LNCAP (cell line): ENCODE measurements at regions not wholly inside any gene's neighbourhood (a gene's known extent, or its start where the extent isn't known, plus 50 kb on each side); places are given as distances from the start of the nearest gene placed in this dataset.

Source experiments
- CTCF ChIP-seq: fragments of 450-650 bp; IDR thresholded peaks from 2 replicates; pipeline ENCODE4 v1.5.1; 2017; ENCODE audit warnings: mild to moderate bottlenecking

DNA sequence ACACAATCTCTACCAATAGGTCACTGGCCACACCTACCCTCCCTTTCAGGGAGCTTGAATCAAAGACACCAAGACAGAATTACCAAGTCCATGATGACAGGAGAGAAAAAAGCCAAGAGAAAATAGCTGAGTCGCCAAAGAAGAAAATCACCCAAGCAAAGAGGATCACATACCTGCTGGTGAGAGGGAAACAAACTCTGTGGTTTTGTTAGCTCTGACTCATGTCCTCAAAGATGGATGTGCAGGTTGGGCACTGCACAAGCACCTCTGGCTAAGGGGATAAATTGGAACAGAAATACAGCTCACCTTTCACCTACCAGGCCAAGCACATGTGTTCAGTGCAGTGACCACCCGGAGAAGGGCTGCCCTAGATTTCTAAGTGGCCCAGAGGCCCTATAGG, 114.8 kb downstream of the TFAP2A start:
- TF ChIP-seq CTCF = no peak

DNA sequence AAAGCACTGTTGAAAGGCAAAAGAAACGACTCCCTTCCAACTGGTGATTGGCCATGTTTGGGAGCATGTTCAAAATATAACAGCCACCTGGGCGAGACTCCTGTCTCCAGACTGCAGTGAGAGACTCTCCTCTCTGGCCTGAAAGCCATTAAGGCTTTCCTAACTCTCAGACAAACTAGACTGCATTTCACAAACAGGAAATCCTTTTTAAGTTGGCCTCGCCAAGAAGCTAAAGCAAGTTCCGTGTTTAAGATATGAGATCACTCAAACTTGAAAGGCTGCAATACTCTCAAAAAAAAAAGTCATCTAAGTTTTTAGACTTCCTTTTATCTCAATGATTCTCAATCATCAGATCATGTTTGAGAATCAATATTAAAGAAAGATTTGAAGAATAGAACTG, 117.0 kb downstream of the TFAP2A start:
- no peak for TF ChIP-seq CTCF

DNA sequence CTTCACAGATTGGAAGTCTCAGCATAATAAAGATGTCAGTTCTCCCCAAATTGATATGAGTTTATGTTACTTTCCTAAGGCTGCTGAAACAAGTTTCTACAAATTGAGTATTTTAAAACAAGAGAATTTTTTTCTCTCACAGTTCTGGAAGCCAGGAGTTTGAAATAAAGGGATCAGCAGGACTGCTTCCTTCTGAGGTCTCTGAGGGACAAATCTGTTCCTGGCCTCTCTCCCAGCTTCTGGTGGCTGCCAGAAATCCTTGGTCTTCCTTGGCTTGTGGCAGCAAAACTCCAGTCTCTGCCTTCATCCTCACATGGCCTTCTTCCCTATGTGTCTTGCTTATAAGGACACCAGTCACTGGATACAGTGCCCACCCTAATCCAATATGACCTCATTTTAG, 136.1 kb downstream of the TFAP2A start:
- no peak for TF ChIP-seq CTCF

- TF ChIP-seq CTCF = no peak
These were observed 138.1 kb downstream of the TFAP2A start for GRCh38 chr6:10276660-10277287.

DNA sequence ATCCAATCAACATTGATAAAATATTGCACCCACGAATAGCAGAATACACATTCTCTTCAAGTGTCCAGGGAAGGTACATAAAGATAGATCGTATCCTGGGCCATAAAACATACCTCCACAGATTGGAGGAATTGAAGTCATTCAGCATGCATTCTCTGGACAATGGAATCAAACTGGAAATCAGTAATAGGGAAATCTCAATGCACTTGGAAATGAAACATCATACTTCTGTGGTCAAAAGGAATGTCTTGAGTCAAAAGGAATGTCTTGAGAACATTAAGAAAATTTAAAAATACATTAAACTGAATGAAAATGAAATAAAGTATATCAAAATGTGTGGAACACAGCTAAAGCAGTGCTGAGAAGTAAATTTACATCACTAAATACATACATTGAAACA, 138.8 kb downstream of the TFAP2A start:
- no peak for TF ChIP-seq CTCF

- no peak for TF ChIP-seq CTCF
These were observed 142.3 kb downstream of the TFAP2A start for GRCh38 chr6:10272591-10272990.

DNA sequence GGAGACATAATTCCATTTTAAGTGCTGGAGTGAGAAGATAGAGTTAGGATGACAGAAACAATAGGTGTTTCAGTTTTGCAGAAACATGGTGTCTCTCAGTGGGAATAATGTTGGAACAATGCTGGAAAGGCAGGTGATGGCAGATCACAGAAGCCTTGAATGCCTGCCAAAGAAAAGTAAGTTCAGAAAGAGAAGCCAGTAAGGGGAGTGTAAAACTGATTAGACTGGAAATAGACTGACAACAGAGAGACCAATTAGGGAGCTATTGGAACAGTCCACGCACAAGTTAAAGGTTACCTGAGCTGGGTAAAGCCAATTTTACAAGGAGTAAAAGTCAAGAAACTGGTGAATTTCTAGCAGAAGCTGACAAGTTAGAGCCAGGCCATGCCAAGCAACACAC, 142.9 kb downstream of the TFAP2A start:
- no peak for TF ChIP-seq CTCF
